Fibroblast of lung (primary cell): ENCODE measurements at regions not wholly inside any gene's neighbourhood (a gene's known extent, or its start where the extent isn't known, plus 50 kb on each side); places are given as distances from the start of the nearest gene placed in this dataset.

Experiments used
- DNase-seq, 2 donors: peaks; one replicate each; pipeline versions ENCODE4 v3.0.0 to v3.0.0-alpha.2; 2010; ENCODE audit warnings: low read depth in 2 of 2
- H2AFZ ChIP-seq: 2 replicates; pipeline ENCODE4 v1.5.1; 2012; ENCODE audit warnings: low read length, control low read depth, inconsistent platforms
- H3K27ac ChIP-seq: 2 replicates; pipeline ENCODE4 v1.5.1; 2011; ENCODE audit warnings: low read length, control low read depth; ENCODE audit not compliant: insufficient read depth
- H3K27me3 ChIP-seq: 2 replicates; pipeline ENCODE4 v1.5.1; 2011; ENCODE audit warnings: mild to moderate bottlenecking, low read length; ENCODE audit not compliant: control insufficient read depth, insufficient read depth
- H3K36me3 ChIP-seq: 2 replicates; pipeline ENCODE4 v1.5.1; 2011; ENCODE audit warnings: low read length; ENCODE audit not compliant: control insufficient read depth, insufficient read depth
- H3K4me1 ChIP-seq: 2 replicates; pipeline ENCODE4 v1.5.1; 2011; ENCODE audit warnings: low read length; ENCODE audit not compliant: control insufficient read depth, insufficient read depth; ENCODE audit errors: extremely low read depth
- H3K4me2 ChIP-seq: 2 replicates; pipeline ENCODE4 v1.5.1; 2011; ENCODE audit warnings: low read length, control low read depth; ENCODE audit not compliant: insufficient read depth; ENCODE audit errors: extremely low read depth
- H3K4me3 ChIP-seq, 4 experiments: fragments of 200-600 bp in 1 of 4; sonication (generic) in 1 of 4; replicated peaks in 1 of 4; 2 replicates each; pipeline ENCODE4 v1.5.1; 2011 to 2016; ENCODE audit warnings: low read length in 4 of 4, low read depth in 3 of 4, mild to moderate bottlenecking in 3 of 4, control low read depth in 2 of 4, inconsistent platforms in 1 of 4, mixed read lengths in 1 of 4; ENCODE audit not compliant: insufficient read depth in 1 of 4; ENCODE audit errors: control extremely low read depth in 1 of 4
- H3K79me2 ChIP-seq: 2 replicates; pipeline ENCODE4 v1.5.1; 2012; ENCODE audit warnings: mild to moderate bottlenecking, low read length, inconsistent platforms; ENCODE audit not compliant: control insufficient read depth, insufficient read depth
- H3K9ac ChIP-seq: 2 replicates; pipeline ENCODE4 v1.5.1; 2011; ENCODE audit warnings: mild to moderate bottlenecking, low read length, control low read depth; ENCODE audit not compliant: insufficient read depth
- H3K9me3 ChIP-seq: 2 replicates; pipeline ENCODE4 v1.5.1; 2012; ENCODE audit warnings: low read depth, low read length; ENCODE audit not compliant: control insufficient read depth, insufficient read depth
- H4K20me1 ChIP-seq: 2 replicates; pipeline ENCODE4 v1.5.1; 2011; ENCODE audit warnings: low read length; ENCODE audit not compliant: control insufficient read depth, insufficient read depth; ENCODE audit errors: extremely low read depth
- EZH2 ChIP-seq: IDR thresholded peaks from 2 replicates; pipeline ENCODE4 v1.5.1; 2012; ENCODE audit warnings: low read length, control low read depth, mild to moderate bottlenecking; ENCODE audit errors: missing control alignments
- TF ChIP-seq, protein P1 (sequence below), 2 donors: IDR thresholded peaks in 1 of 2; conservative IDR thresholded peaks in 1 of 2; 1 replicate in 1 of 2; 2 replicates in 1 of 2; pipeline ENCODE4 v1.5.1; 2011 to 2012; ENCODE audit warnings: low read length in 2 of 2, control low read depth in 1 of 2, inconsistent platforms in 1 of 2, low read depth in 1 of 2, mild to moderate bottlenecking in 1 of 2

DNA sequence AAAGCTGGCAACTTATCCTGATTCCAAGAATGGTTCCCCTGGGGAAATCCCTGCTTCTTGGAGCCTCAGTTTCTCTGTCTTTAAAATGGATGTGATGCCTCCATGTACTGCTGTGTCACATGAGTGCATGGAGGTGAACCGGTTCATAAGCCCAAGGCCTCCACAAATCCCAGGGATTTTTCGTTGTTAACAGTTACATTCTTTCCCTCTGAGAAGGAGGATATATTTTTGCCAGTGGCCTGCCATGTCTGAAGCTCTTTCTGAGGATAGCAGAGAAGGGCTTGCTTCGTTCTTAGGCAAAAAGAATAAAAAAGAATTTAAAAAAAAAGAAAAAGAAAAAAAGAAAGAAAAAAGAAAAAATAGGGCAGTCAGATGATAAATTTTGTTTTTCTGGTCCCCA, 52.2 kb upstream of the CIBAR2 start:
- TF ChIP-seq EZH2, result no peak
- TF ChIP-seq, protein P1, sequence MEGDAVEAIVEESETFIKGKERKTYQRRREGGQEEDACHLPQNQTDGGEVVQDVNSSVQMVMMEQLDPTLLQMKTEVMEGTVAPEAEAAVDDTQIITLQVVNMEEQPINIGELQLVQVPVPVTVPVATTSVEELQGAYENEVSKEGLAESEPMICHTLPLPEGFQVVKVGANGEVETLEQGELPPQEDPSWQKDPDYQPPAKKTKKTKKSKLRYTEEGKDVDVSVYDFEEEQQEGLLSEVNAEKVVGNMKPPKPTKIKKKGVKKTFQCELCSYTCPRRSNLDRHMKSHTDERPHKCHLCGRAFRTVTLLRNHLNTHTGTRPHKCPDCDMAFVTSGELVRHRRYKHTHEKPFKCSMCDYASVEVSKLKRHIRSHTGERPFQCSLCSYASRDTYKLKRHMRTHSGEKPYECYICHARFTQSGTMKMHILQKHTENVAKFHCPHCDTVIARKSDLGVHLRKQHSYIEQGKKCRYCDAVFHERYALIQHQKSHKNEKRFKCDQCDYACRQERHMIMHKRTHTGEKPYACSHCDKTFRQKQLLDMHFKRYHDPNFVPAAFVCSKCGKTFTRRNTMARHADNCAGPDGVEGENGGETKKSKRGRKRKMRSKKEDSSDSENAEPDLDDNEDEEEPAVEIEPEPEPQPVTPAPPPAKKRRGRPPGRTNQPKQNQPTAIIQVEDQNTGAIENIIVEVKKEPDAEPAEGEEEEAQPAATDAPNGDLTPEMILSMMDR (conservative IDR thresholded peaks at IDR 0.05 in 1 of 2, IDR thresholded peaks at IDR 0.05 in 1 of 2; ENCODE audit: low read depth in 1 of 2, low read length in 2 of 2), result no peak
- H3K4me3 ChIP-seq, result no peak overlapping the region
- no peak for DNase-seq

DNA sequence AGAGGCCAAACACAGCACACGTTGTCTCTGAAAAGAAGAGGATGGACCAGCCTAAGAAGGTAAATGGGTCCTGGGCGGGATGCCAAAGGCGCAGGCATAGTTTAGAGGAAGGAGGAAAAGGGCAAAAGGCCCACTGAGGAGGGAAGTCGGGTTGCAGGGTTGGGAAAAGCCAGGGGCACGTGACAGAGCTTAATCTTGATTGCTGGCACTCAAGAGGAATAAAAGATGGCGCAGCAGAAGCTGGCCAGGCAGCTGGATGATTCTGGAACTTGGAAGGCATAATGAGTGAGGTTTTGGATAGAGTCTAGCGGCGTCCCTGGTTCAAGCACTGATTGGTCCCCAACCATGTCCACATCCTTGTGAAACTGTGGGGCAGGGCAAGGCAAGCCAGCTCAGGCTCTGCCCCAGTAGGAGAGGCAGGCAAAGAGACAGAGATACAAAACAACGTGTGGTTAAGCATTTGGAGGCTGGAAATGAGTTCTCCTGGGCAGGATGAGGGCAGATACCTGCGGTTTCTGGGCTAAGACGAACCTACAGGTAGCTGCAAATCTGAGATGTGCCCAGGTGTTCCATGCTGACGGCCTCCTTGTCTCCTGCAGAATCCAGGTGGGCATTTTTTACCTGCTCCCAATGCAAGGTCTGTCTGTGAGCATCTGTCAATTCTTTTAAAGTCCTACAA, 52.7 kb upstream of the CIBAR2 start:
- peaks cover 2% of the 10 kb centered on the region for H3K27me3 ChIP-seq
- H2AFZ ChIP-seq, result no peak overlapping the region
- no peaks in the 10 kb centered on the region for H3K79me2 ChIP-seq

More for the DNA sequence above, 52.2 kb upstream of the CIBAR2 start:
- peaks cover 2% of the 10 kb centered on the region for H3K27me3 ChIP-seq
- no peaks in the 10 kb centered on the region for H4K20me1 ChIP-seq
- no peaks in the 10 kb centered on the region for H3K9me3 ChIP-seq
- H3K27ac ChIP-seq, result no peak overlapping the region
- no peak overlapping the region for H3K4me2 ChIP-seq
- no peaks in the 10 kb centered on the region for H3K79me2 ChIP-seq
- no peaks in the 10 kb centered on the region for H3K36me3 ChIP-seq
- no peak overlapping the region for H2AFZ ChIP-seq
- H3K4me1 ChIP-seq, result peaks cover 24% of the 10 kb centered on the region
- no peak overlapping the region for H3K9ac ChIP-seq

DNA sequence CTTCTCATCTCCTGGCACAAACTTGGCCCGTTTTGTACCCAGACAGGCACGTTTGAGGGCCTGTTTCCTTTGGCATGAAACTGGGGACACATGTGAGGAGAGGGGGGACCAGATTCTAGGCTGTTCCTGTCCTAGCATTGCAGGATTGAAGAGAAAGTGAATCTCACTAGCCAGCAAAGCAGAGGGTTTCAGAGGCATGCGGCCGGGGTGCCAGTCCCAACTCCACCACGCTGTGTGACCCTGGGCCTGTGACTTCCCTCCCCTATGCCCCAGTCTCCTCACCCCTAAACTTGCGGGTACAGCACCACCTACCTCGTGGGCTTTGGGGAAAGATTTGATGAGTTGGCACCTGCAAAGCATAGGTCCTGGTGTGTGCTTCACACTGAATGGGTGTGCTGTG, 53.5 kb upstream of the CIBAR2 start:
- peaks cover 22% of the 10 kb centered on the region for H3K4me1 ChIP-seq
- no peaks in the 10 kb centered on the region for H3K9me3 ChIP-seq
- DNase-seq, result no peak
- TF ChIP-seq, protein P1 (conservative IDR thresholded peaks at IDR 0.05 in 1 of 2, IDR thresholded peaks at IDR 0.05 in 1 of 2; ENCODE audit: low read depth in 1 of 2, low read length in 2 of 2), result no peak
- TF ChIP-seq EZH2, result no peak
- no peaks in the 10 kb centered on the region for H3K36me3 ChIP-seq
- peaks cover 2% of the 10 kb centered on the region for H3K27me3 ChIP-seq
- H3K4me3 ChIP-seq, result no peak overlapping the region
- peaks cover 7% of the 10 kb centered on the region for H3K79me2 ChIP-seq
- no peak overlapping the region for H2AFZ ChIP-seq
- no peaks in the 10 kb centered on the region for H4K20me1 ChIP-seq
- no peak overlapping the region for H3K9ac ChIP-seq
- H3K4me2 ChIP-seq, result no peak overlapping the region
- H3K27ac ChIP-seq, result no peak overlapping the region

More for the DNA sequence above, 52.7 kb upstream of the CIBAR2 start:
- no peaks in the 10 kb centered on the region for H3K36me3 ChIP-seq
- H3K4me2 ChIP-seq, result no peak overlapping the region
- no peaks in the 10 kb centered on the region for H4K20me1 ChIP-seq
- no peaks in the 10 kb centered on the region for H3K9me3 ChIP-seq
- no peak overlapping the region for H3K9ac ChIP-seq
- no peak for TF ChIP-seq EZH2
- TF ChIP-seq, protein P1 (conservative IDR thresholded peaks at IDR 0.05 in 1 of 2, IDR thresholded peaks at IDR 0.05 in 1 of 2; ENCODE audit: low read depth in 1 of 2, low read length in 2 of 2), result no peak
- H3K4me3 ChIP-seq, result no peak overlapping the region
- H3K27ac ChIP-seq, result no peak overlapping the region
- DNase-seq, result no peak
- peaks cover 24% of the 10 kb centered on the region for H3K4me1 ChIP-seq
